NOMO-1 treated with dmso at 0.1 percent for 144 hours (cell line): ENCODE measurements at regions not wholly inside any gene's neighbourhood (a gene's known extent, or its start where the extent isn't known, plus 50 kb on each side); places are given as distances from the start of the nearest gene placed in this dataset.
"Not testable (repeated sequence)": the region's sequence is repeated elsewhere in the genome, so short reads cannot be mapped to it uniquely, and the experiment has no call there.

ENCODE experiments used
- DNase-seq: peaks from one replicate; lab custom pipeline; 2025; ENCODE audit not compliant: unreplicated experiment; lab: John Stamatoyannopoulos, UW

DNA sequence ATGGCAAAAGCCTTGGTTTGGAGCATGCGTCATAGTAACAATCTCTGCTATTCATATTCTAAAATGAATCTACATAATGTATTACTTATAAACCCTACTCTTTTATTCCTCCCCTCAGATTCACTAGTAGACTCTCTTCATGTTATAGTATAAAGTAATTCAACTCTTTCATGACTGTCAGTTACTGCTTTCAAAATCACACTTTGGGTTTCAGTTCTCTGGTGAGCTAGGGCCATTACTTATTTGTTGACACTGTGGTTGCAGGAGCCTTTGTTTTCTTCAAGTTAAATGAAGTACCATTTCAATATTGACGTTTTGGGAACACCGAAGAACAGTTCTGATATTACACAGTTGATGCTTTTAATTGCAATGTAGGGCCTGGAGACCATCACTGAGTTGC lies 378.4 kb downstream of the DDX10 start:
- DNase-seq = no peak

DNA sequence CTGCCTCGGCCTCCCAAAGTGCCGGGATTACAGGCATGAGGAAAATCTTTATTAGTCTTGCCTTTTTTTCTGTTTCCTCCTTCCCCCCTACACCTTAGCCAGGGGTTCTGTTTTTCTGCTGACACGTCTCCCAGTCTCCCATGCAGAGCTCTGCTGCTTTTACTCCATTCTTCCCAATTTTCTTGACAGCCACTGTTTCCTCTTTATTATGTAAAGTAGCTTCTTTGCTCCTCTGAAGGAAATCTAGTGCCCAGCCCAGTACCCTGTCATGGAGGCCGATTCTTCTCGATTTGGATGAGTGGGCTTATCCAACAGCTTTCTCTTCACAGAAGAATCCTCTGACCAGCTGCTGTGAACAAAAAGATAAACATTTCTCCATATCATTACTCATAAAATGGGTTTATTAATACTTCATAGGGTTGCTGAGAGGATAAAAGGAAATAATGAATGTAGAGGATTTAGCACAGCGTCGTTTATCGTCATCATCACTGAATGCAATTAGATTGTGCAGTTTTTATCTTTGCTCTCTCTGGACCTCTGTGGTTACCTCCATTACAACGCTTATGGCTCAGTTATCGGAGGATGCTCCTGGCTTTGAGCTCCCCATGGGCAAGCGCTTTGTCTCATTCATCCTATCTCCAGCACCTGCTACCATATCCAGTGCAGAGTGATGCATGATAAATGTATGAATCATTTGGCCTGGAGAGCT lies 375.6 kb upstream of the C11orf87 start:
- no peak for DNase-seq

DNA sequence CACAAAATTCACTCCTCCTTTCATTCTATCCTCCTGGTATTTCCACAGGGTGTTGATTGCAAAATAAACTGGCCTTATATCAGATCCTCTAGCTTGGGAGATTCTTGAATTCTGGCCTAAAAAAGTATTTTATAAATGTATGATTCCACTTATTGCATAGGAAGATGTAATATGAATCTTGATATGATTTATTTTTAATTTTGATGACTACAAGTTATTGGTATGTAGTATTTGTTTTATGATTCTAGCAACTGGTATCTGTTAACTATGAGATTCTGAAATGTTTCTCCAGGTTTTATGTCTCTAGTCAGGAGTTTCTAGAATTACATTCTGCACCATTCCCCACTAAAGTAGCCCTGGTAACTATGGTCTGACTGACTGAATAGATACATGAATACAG lies 373.9 kb upstream of the C11orf87 start:
- no peak for DNase-seq

DNA sequence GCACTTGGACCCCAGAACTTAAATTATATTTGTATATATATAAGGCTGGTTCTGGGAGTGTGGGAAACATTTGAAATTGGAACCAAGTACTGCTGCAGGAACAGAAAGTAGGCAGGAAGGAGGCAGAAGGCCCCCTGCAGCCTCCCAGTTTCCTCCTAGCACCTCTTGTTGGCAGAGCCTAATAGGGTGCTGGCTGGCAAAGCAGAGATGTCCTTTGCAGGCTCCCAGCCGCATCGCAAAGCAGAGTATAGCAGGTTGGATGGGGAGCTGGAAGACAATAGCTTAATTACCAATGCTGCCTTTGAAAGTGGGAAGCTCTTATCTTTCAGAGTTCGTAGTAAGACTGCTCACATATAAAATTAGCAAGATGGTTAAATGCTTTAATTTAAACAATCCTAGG lies 370.8 kb upstream of the C11orf87 start:
- DNase-seq = no peak

GRCh38 chr11:109059402-109059801 lies 362.6 kb upstream of the C11orf87 start:
- DNase-seq = no peak

DNA sequence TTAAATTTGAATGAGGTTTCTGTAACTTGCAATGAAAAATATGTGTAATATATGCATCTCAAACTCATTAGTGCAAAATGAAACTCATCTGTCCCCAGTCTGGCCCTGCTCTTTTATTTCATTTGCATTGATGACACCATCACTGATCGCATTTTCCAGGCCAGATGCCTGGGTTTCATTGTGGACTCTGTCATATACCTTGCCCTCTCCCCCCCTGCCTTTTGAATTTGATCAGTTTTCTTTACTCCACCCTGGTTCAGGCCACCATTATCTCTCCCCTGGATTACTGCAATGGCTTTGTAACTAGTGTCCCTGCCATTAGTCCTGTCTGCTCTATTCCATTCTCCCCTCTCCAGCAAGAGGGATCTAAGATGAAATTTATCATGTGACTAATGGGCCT lies 360.6 kb upstream of the C11orf87 start:
- no peak for DNase-seq

DNA sequence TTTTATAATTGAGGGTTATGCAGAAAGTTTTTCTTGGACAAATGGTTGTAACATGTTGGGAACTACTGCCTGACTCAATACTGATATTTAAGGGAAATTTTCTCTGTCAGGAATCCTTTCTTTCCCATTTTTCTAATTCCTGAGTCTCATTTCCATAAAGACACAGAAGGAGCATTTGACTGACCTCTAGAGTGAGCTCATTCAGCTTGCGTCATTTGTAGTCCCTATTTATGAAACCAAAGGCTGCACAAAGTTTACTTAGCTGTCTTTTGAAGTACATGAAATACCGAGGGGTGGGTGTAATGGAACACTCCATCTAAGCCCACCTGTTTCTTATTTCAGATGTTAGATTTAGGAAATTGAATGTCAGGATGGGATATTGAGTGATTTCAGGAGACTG lies 359.5 kb upstream of the C11orf87 start:
- no peak for DNase-seq

- no peak for DNase-seq
Measured at GRCh38 chr11:109062871-109063270, 359.1 kb upstream of the C11orf87 start.

- not testable (repeated sequence) for DNase-seq
Measured at GRCh38 chr11:109064618-109065311, 357.2 kb upstream of the C11orf87 start.

GRCh38 chr11:109071262-109071661 lies 350.7 kb upstream of the C11orf87 start:
- DNase-seq = no peak

GRCh38 chr11:109071712-109072524 lies 350.1 kb upstream of the C11orf87 start:
- DNase-seq = no peak

DNA sequence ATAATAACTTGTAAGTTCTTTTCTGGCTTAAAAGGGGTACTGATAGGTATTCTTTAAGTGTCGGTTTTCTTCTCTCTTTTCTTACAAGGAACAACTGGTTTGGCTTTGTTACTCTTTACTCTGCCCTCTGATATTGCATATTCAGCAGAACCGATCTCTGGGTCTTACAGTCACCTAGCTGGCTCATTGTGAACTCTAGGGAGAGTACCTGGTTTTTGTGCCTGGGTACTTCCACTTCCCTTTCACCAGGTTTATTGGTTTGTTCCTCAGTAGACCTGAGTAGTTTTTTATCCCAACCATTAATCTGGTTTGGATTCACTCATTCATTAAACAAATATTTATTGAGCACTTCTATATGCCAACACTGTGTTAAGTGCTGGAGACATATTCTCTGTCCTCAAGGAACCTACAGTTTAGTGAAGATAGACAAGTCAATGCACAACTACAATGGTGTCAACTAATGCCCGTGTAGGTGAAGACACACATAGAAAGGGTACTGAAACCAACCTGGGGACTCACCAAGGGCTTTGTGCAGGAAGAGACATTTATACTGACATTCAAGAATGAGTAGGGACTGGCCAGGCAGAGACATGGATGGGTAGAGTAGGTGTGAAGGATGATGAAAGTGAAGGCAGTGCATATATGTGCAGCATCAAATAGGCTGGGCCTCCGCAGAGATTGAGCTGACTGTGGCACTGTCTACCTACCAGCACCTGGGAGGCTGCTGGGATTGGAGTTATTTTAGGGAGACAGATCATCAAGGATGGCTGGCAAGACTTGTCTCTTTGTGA lies 348.8 kb upstream of the C11orf87 start:
- no peak for DNase-seq

GRCh38 chr11:109075976-109076375 lies 346.0 kb upstream of the C11orf87 start:
- no peak for DNase-seq

GRCh38 chr11:109076870-109077269 lies 345.1 kb upstream of the C11orf87 start:
- no peak for DNase-seq

GRCh38 chr11:109077291-109077920 lies 344.6 kb upstream of the C11orf87 start:
- peak; percentile 1 for DNase-seq

DNA sequence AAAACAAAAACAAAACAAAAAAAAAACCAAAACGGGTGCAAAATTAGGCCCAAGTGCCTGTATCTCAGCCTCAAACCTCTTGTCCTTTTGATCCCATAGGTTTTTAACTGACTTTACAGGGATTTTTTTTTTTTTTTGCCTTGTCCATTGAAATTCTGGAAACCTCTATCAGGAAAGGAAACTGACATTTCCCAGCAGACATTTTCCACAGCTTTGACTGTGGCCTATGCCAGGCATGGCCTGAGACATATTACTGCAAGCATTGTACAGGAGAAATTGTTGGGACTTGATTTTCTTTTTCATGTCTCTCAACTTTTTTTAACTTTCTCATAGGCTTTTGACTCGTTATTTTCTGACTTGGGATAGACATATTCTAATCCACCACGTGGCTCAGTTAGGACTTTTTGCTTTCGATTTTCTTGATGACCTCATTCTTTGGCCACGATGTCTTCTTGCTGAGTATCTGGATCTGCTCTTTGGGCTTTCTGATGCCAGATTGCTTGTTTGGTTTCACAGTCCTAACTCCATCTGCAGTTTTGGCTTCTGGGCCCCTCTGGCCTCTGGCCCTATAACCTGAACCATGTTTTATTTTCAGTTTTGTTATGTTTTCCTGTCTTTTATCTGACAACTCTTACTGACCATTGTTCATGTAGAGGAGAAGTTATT lies 336.1 kb upstream of the C11orf87 start:
- no peak for DNase-seq

DNA sequence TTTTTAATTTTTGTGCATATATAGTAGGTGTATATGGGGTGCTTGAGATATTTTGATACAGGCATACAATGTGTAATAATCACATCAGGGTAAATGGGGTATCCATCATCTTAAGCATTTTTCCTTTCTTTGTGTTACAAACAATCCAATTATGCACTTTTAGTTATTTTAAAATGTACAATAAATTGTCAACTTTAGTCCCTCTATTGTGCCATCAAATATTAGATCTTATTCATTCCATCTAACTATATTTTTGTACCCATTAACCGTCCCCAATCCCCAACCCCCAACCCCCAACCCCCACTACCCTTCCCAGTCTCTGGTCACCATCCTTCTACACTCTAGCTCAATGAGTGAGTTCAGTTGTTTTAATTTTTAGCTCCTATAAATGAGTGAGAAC lies 335.1 kb upstream of the C11orf87 start:
- no peak for DNase-seq

GRCh38 chr11:109088086-109088485 lies 333.9 kb upstream of the C11orf87 start:
- peak; percentile 70 for DNase-seq

DNA sequence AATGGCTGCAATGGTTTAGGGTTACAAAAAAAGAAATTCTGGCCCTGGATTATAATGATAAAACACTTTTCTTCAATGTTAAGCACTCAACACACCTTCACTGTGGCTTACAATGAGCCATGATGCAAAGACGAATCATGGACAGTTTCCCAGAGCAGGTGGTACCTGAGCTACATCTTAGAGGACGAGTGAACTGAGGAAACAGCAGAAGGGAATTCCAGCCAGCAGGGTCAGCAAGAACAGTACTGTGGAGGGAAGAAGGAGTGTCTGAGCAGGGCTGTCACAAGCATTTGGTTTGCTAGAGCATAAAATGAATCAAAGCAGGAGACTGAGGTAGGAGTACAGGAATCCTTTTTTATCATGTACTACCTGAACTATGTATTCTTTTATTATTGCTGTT lies 332.8 kb upstream of the C11orf87 start:
- DNase-seq = no peak

- no peak for DNase-seq
Measured at GRCh38 chr11:109093354-109093753, 328.6 kb upstream of the C11orf87 start.
